SW480 (cell line): ENCODE measurements at regions not wholly inside any gene's neighbourhood (a gene's known extent, or its start where the extent isn't known, plus 50 kb on each side); places are given as distances from the start of the nearest gene placed in this dataset.
A peak's percentile ranks its signal among the peaks of the same experiment; 100 is the strongest.
"Not testable (repeated sequence)": the region's sequence is repeated elsewhere in the genome, so short reads cannot be mapped to it uniquely, and the experiment has no call there.

Experiments used
- DNase-seq: peaks from one replicate; pipeline ENCODE4 v3.0.0-alpha.2; 2016; ENCODE audit warnings: low spot score

- no peak for DNase-seq
These were observed 134.7 kb upstream of the USP9X start for GRCh38 chrX:40950546-40950945.

GRCh38 chrX:40951407-40951806 lies 133.8 kb upstream of the USP9X start:
- DNase-seq = not testable (repeated sequence)

GRCh38 chrX:40952855-40953254 lies 132.4 kb upstream of the USP9X start:
- DNase-seq = no peak

GRCh38 chrX:40953369-40953768 lies 131.9 kb upstream of the USP9X start:
- DNase-seq = no peak

- no peak for DNase-seq
These were observed 125.2 kb upstream of the USP9X start for GRCh38 chrX:40960041-40960440.

GRCh38 chrX:40962793-40963407 lies 122.3 kb upstream of the USP9X start:
- no peak for DNase-seq

- DNase-seq = no peak
These were observed 121.2 kb upstream of the USP9X start for GRCh38 chrX:40964008-40964407.

GRCh38 chrX:40964633-40965586 lies 120.3 kb upstream of the USP9X start:
- DNase-seq = no peak

- DNase-seq = no peak
These were observed 118.9 kb upstream of the USP9X start for GRCh38 chrX:40966213-40966820.

GRCh38 chrX:40968180-40968579 lies 117.1 kb upstream of the USP9X start:
- no peak for DNase-seq

GRCh38 chrX:40971736-40972135 lies 113.5 kb upstream of the USP9X start:
- DNase-seq = no peak

GRCh38 chrX:40973619-40974018 lies 111.6 kb upstream of the USP9X start:
- DNase-seq = no peak

- no peak for DNase-seq
These were observed 109.3 kb upstream of the USP9X start for GRCh38 chrX:40975951-40976350.

GRCh38 chrX:40976981-40977380 lies 108.3 kb upstream of the USP9X start:
- DNase-seq = no peak

GRCh38 chrX:40984962-40985361 lies 100.3 kb upstream of the USP9X start:
- DNase-seq = no peak

GRCh38 chrX:40987413-40987812 lies 97.8 kb upstream of the USP9X start:
- no peak for DNase-seq

- no peak for DNase-seq
These were observed 97.1 kb upstream of the USP9X start for GRCh38 chrX:40988100-40988499.

- DNase-seq = not testable (repeated sequence)
These were observed 91.8 kb upstream of the USP9X start for GRCh38 chrX:40993395-40993794.

- DNase-seq = peak; percentile 78
These were observed 88.2 kb upstream of the USP9X start for GRCh38 chrX:40996886-40997530.

- no peak for DNase-seq
These were observed 87.1 kb upstream of the USP9X start for GRCh38 chrX:40998123-40998522.

GRCh38 chrX:41001327-41001726 lies 83.9 kb upstream of the USP9X start:
- no peak for DNase-seq

GRCh38 chrX:41002026-41002425 lies 83.2 kb upstream of the USP9X start:
- no peak for DNase-seq
